Osteocyte (in vitro differentiated cells): ENCODE measurements at regions not wholly inside any gene's neighbourhood (a gene's known extent, or its start where the extent isn't known, plus 50 kb on each side); places are given as distances from the start of the nearest gene placed in this dataset.
A peak's percentile ranks its signal among the peaks of the same experiment; 100 is the strongest.

Experiments
- DNase-seq: peaks from one replicate; pipeline ENCODE4 v3.0.0; 2021; ENCODE audit warnings: mixed read lengths; ENCODE audit not compliant: unreplicated experiment; ENCODE audit errors: extremely low spot score
- H3K27ac Mint-ChIP-seq: one replicate; pipeline ENCODE4 v1.8.0; 2021; ENCODE audit warnings: mild to moderate bottlenecking, mixed read lengths; ENCODE audit not compliant: unreplicated experiment
- H3K27me3 Mint-ChIP-seq: one replicate; pipeline ENCODE4 v1.8.0; 2021; ENCODE audit warnings: mixed read lengths; ENCODE audit not compliant: unreplicated experiment
- H3K36me3 Mint-ChIP-seq: one replicate; pipeline ENCODE4 v1.8.0; 2021; ENCODE audit warnings: mixed read lengths; ENCODE audit not compliant: unreplicated experiment
- H3K4me1 Mint-ChIP-seq: one replicate; pipeline ENCODE4 v1.8.0; 2021; ENCODE audit warnings: mixed read lengths; ENCODE audit not compliant: unreplicated experiment
- H3K4me3 Mint-ChIP-seq: one replicate; pipeline ENCODE4 v1.8.0; 2021; ENCODE audit warnings: mild to moderate bottlenecking, moderate library complexity, mixed read lengths; ENCODE audit not compliant: unreplicated experiment
- H3K9me3 Mint-ChIP-seq: one replicate; pipeline ENCODE4 v1.8.0; 2021; ENCODE audit warnings: mixed read lengths; ENCODE audit not compliant: unreplicated experiment
- CTCF ChIP-seq: fragments of 200-600 bp; sonication (generic); IDR thresholded peaks from 2 replicates; pipeline ENCODE4 v1.5.0; 2021; ENCODE audit warnings: antibody characterized with exemption, mild to moderate bottlenecking, moderate library complexity

- H3K4me3 Mint-ChIP-seq, result no peak overlapping the region
- H3K27ac Mint-ChIP-seq, result no peak overlapping the region
- TF ChIP-seq CTCF, result no peak
- H3K27me3 Mint-ChIP-seq, result no peaks in the 10 kb centered on the region
- no peaks in the 10 kb centered on the region for H3K4me1 Mint-ChIP-seq
- H3K36me3 Mint-ChIP-seq, result no peaks in the 10 kb centered on the region
- DNase-seq, result peak; percentile 25
- H3K9me3 Mint-ChIP-seq, result peaks cover 6% of the 10 kb centered on the region
These were observed 90.4 kb upstream of the LDB2 start for GRCh38 chr4:16988814-16989213.

- Mint-ChIP-seq H3K27me3 (peaks cover 8% of the 10 kb centered on the region), H3K27ac (no peak overlapping the region), H3K4me3 (no peak overlapping the region), H3K9me3 (no peaks in the 10 kb centered on the region), H3K36me3 (no peaks in the 10 kb centered on the region), H3K4me1 (no peaks in the 10 kb centered on the region)
- DNase-seq, result no peak
- TF ChIP-seq CTCF, result no peak
These were observed 78.6 kb upstream of the LDB2 start for GRCh38 chr4:16977081-16977480.

GRCh38 chr4:16969696-16970135, 71.3 kb upstream of the LDB2 start:
- DNase-seq, result no peak
- Mint-ChIP-seq H3K9me3 (no peaks in the 10 kb centered on the region), H3K4me3 (no peak overlapping the region), H3K4me1 (peaks cover 8% of the 10 kb centered on the region), H3K27ac (no peak overlapping the region), H3K36me3 (no peaks in the 10 kb centered on the region), H3K27me3 (no peaks in the 10 kb centered on the region)
- TF ChIP-seq CTCF, result no peak

- peak; percentile 21 for DNase-seq
- H3K4me3 Mint-ChIP-seq, result no peak overlapping the region
- H3K27ac Mint-ChIP-seq, result peak overlapping the region; percentile 43
These were observed 69.3 kb upstream of the LDB2 start for GRCh38 chr4:16967722-16968121.

GRCh38 chr4:16959305-16959704, 60.9 kb upstream of the LDB2 start:
- H3K27ac Mint-ChIP-seq, result no peak overlapping the region

More at GRCh38 chr4:16967722-16968121, 69.3 kb upstream of the LDB2 start:
- H3K27me3 Mint-ChIP-seq, result no peaks in the 10 kb centered on the region
- peaks cover 8% of the 10 kb centered on the region for H3K4me1 Mint-ChIP-seq
- H3K36me3 Mint-ChIP-seq, result no peaks in the 10 kb centered on the region
- H3K9me3 Mint-ChIP-seq, result no peaks in the 10 kb centered on the region
- TF ChIP-seq CTCF, result no peak

More at GRCh38 chr4:16959305-16959704, 60.9 kb upstream of the LDB2 start:
- H3K4me1 Mint-ChIP-seq, result no peaks in the 10 kb centered on the region
- peaks cover 6% of the 10 kb centered on the region for H3K27me3 Mint-ChIP-seq
- DNase-seq, result no peak
- TF ChIP-seq CTCF, result no peak
- no peak overlapping the region for H3K4me3 Mint-ChIP-seq
- H3K36me3 Mint-ChIP-seq, result no peaks in the 10 kb centered on the region
- H3K9me3 Mint-ChIP-seq, result peaks cover 7% of the 10 kb centered on the region
